ENCODE measurements at regions not wholly inside any gene's neighbourhood (a gene's known extent, or its start where the extent isn't known, plus 50 kb on each side); places are given as distances from the start of the nearest gene placed in this dataset.

GRCh38 chr2:195318440-195319111 lies 338.4 kb upstream of the SLC39A10 start:
- TF ChIP-seq CTCF (IDR thresholded peaks at IDR 0.05; ENCODE audit: low read length) (peak; percentile 70), EZH2phosphoT487 (IDR thresholded peaks at IDR 0.05; ENCODE audit: low read length) (no peak)
